Body of pancreas (tissue), 4 donors: ENCODE measurements at regions not wholly inside any gene's neighbourhood (a gene's known extent, or its start where the extent isn't known, plus 50 kb on each side); places are given as distances from the start of the nearest gene placed in this dataset.

Experiments
- POLR2A ChIP-seq, 3 donors: fragments of 450-650 bp; IDR thresholded peaks; one replicate each; pipeline ENCODE4 v1.6.1; 2016; ENCODE audit warnings: antibody characterized with exemption in 3 of 3, mild to moderate bottlenecking in 2 of 3
- TF ChIP-seq, protein P1 (sequence below), 7 experiments: fragments of 450-650 bp in 4 of 7; fragments of 200-600 bp in 3 of 7; sonication (generic) in 3 of 7; IDR thresholded peaks; one replicate each; pipeline ENCODE4 v1.5.1; 2016 to 2019; ENCODE audit warnings: antibody characterized with exemption in 7 of 7

DNA sequence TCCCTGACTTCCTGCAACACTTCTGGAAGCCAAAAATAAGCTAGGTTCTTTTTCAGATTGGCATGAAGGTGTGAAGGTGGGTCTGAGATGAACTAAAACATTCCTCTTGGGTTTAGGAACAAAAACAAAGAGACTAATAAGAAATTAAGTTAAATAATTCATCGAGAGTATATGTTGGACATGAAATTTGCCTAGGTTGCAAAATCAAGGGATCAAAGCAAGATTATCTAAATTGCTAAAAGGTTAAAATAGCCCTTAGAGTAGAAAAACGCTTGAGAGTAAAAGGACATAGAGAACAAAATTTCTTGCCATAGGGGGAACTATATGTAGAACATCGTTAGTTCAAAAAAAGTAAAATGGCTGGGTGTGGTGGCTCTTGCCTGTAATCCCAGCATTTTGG lies 845.9 kb upstream of the NXPH2 start:
- TF ChIP-seq, protein P1, sequence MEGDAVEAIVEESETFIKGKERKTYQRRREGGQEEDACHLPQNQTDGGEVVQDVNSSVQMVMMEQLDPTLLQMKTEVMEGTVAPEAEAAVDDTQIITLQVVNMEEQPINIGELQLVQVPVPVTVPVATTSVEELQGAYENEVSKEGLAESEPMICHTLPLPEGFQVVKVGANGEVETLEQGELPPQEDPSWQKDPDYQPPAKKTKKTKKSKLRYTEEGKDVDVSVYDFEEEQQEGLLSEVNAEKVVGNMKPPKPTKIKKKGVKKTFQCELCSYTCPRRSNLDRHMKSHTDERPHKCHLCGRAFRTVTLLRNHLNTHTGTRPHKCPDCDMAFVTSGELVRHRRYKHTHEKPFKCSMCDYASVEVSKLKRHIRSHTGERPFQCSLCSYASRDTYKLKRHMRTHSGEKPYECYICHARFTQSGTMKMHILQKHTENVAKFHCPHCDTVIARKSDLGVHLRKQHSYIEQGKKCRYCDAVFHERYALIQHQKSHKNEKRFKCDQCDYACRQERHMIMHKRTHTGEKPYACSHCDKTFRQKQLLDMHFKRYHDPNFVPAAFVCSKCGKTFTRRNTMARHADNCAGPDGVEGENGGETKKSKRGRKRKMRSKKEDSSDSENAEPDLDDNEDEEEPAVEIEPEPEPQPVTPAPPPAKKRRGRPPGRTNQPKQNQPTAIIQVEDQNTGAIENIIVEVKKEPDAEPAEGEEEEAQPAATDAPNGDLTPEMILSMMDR (IDR thresholded peaks at IDR 0.05): no peak
- TF ChIP-seq POLR2A (IDR thresholded peaks at IDR 0.05): no peak
